Astrocyte (in vitro differentiated cells and primary cell): ENCODE measurements at regions not wholly inside any gene's neighbourhood (a gene's known extent, or its start where the extent isn't known, plus 50 kb on each side); places are given as distances from the start of the nearest gene placed in this dataset.

Source experiments
- DNase-seq: peaks from one replicate; pipeline ENCODE4 v3.0.0-alpha.2; 2010; ENCODE audit warnings: low read depth
- FAIRE-seq: peaks from 2 replicates; lab custom pipeline; 2011; peaks lifted over from hg19 to GRCh38; lab: Jason Lieb, UNC
- H2AFZ ChIP-seq: 2 replicates; pipeline ENCODE4 v1.6.0; 2012; ENCODE audit warnings: low read depth, low read length, inconsistent platforms
- H3K27ac ChIP-seq: 2 replicates; pipeline ENCODE4 v1.5.1; 2011; ENCODE audit warnings: low read depth, low read length, inconsistent platforms
- H3K27me3 ChIP-seq: 2 replicates; pipeline ENCODE4 v1.6.0; 2011; ENCODE audit warnings: low read length, inconsistent platforms; ENCODE audit not compliant: insufficient read depth
- H3K36me3 ChIP-seq: 2 replicates; pipeline ENCODE4 v1.5.1; 2011; ENCODE audit warnings: low read length, inconsistent platforms; ENCODE audit not compliant: insufficient read depth
- H3K4me1 ChIP-seq: 2 replicates; pipeline ENCODE4 v1.5.1; 2011; ENCODE audit warnings: low read length, inconsistent platforms; ENCODE audit not compliant: insufficient read depth
- H3K4me2 ChIP-seq: 2 replicates; pipeline ENCODE4 v1.6.0; 2012; ENCODE audit warnings: low read length, inconsistent platforms
- H3K4me3 ChIP-seq: 2 replicates; pipeline ENCODE4 v1.5.1; 2011; ENCODE audit warnings: low read depth, mild to moderate bottlenecking, low read length, inconsistent platforms; ENCODE audit not compliant: insufficient read depth
- H3K79me2 ChIP-seq: 2 replicates; pipeline ENCODE4 v1.6.0; 2012; ENCODE audit warnings: mild to moderate bottlenecking, low read length, inconsistent platforms; ENCODE audit not compliant: insufficient read depth
- H3K9ac ChIP-seq: 2 replicates; pipeline ENCODE4 v1.6.0; 2012; ENCODE audit warnings: mild to moderate bottlenecking, low read length, inconsistent platforms
- H3K9me3 ChIP-seq: 2 replicates; pipeline ENCODE4 v1.5.1; 2012; ENCODE audit warnings: low read depth, mild to moderate bottlenecking, low read length, inconsistent platforms; ENCODE audit not compliant: insufficient read depth
- H4K20me1 ChIP-seq: 2 replicates; pipeline ENCODE4 v1.6.0; 2012; ENCODE audit warnings: low read length, inconsistent platforms; ENCODE audit not compliant: insufficient read depth
- H3K27ac Mint-ChIP-seq: one replicate; pipeline ENCODE4 v1.8.0; 2021; ENCODE audit warnings: mild to moderate bottlenecking, mixed read lengths; ENCODE audit not compliant: unreplicated experiment
- H3K27me3 Mint-ChIP-seq: one replicate; pipeline ENCODE4 v1.8.0; 2021; ENCODE audit warnings: low read depth, mixed read lengths; ENCODE audit not compliant: unreplicated experiment
- H3K36me3 Mint-ChIP-seq: one replicate; pipeline ENCODE4 v1.8.0; 2021; ENCODE audit warnings: low read depth, mixed read lengths; ENCODE audit not compliant: unreplicated experiment
- H3K4me1 Mint-ChIP-seq: one replicate; pipeline ENCODE4 v1.8.0; 2021; ENCODE audit warnings: low read depth, mixed read lengths; ENCODE audit not compliant: unreplicated experiment
- H3K4me3 Mint-ChIP-seq: one replicate; pipeline ENCODE4 v1.8.0; 2021; ENCODE audit warnings: mild to moderate bottlenecking, moderate library complexity, mixed read lengths; ENCODE audit not compliant: unreplicated experiment
- H3K9me3 Mint-ChIP-seq: one replicate; pipeline ENCODE4 v1.8.0; 2021; ENCODE audit warnings: mild to moderate bottlenecking, mixed read lengths; ENCODE audit not compliant: unreplicated experiment
- CTCF ChIP-seq: IDR thresholded peaks from 2 replicates; pipeline ENCODE4 v1.5.1; 2011; ENCODE audit warnings: low read depth, mild to moderate bottlenecking, inconsistent platforms, low read length, moderate library complexity; ENCODE audit not compliant: insufficient read depth
- EZH2 ChIP-seq: IDR thresholded peaks from 2 replicates; pipeline ENCODE4 v1.6.1; 2012; ENCODE audit warnings: mild to moderate bottlenecking, low read length, inconsistent platforms; ENCODE audit not compliant: insufficient read depth

GRCh38 chr2:236415684-236416444, 151.7 kb upstream of the ASB18 start:
- Mint-ChIP-seq H3K36me3 (no peaks in the 10 kb centered on the region), H3K27me3 (peaks cover 3% of the 10 kb centered on the region), H3K27ac (no peak overlapping the region), H3K9me3 (peaks cover 2% of the 10 kb centered on the region), H3K4me3 (no peak overlapping the region), H3K4me1 (no peaks in the 10 kb centered on the region)
- DNase-seq = no peak
- Histone ChIP-seq H3K27me3 (no peaks in the 10 kb centered on the region), H3K79me2 (no peaks in the 10 kb centered on the region), H3K36me3 (no peaks in the 10 kb centered on the region), H3K4me2 (no peak overlapping the region), H4K20me1 (no peaks in the 10 kb centered on the region), H3K4me1 (no peaks in the 10 kb centered on the region), H2AFZ (no peak overlapping the region), H3K9ac (no peak overlapping the region), H3K27ac (no peak overlapping the region), H3K9me3 (no peaks in the 10 kb centered on the region), H3K4me3 (no peak overlapping the region)
- TF ChIP-seq CTCF (no peak), EZH2 (no peak)
- no peak for FAIRE-seq

GRCh38 chr2:236417150-236417549, 152.5 kb upstream of the ACKR3 start:
- Histone ChIP-seq H3K79me2 (no peaks in the 10 kb centered on the region), H3K36me3 (no peaks in the 10 kb centered on the region), H3K9ac (no peak overlapping the region), H3K27ac (no peak overlapping the region), H3K4me1 (no peaks in the 10 kb centered on the region), H2AFZ (no peak overlapping the region), H3K4me2 (no peak overlapping the region), H3K9me3 (no peaks in the 10 kb centered on the region), H3K4me3 (no peak overlapping the region), H3K27me3 (no peaks in the 10 kb centered on the region), H4K20me1 (no peaks in the 10 kb centered on the region)
- FAIRE-seq (no peak), DNase-seq (no peak)
- H3K27ac Mint-ChIP-seq = no peak overlapping the region
- no peak overlapping the region for H3K4me3 Mint-ChIP-seq
- H3K4me1 Mint-ChIP-seq = no peaks in the 10 kb centered on the region
- no peak for TF ChIP-seq EZH2
- no peak for TF ChIP-seq CTCF
- H3K27me3 Mint-ChIP-seq = peaks cover 3% of the 10 kb centered on the region
- H3K36me3 Mint-ChIP-seq = no peaks in the 10 kb centered on the region
- peaks cover 2% of the 10 kb centered on the region for H3K9me3 Mint-ChIP-seq

GRCh38 chr2:236430584-236430983, 139.0 kb upstream of the ACKR3 start:
- Mint-ChIP-seq H3K27me3 (peaks cover 2% of the 10 kb centered on the region), H3K4me1 (no peaks in the 10 kb centered on the region), H3K4me3 (no peak overlapping the region), H3K27ac (no peak overlapping the region), H3K9me3 (peaks cover 6% of the 10 kb centered on the region), H3K36me3 (no peaks in the 10 kb centered on the region)
- Histone ChIP-seq H3K4me3 (no peak overlapping the region), H3K4me1 (no peaks in the 10 kb centered on the region), H3K9ac (no peak overlapping the region), H3K27ac (no peak overlapping the region), H2AFZ (no peak overlapping the region), H3K36me3 (no peaks in the 10 kb centered on the region), H3K79me2 (no peaks in the 10 kb centered on the region), H3K27me3 (no peaks in the 10 kb centered on the region), H3K9me3 (no peaks in the 10 kb centered on the region), H4K20me1 (no peaks in the 10 kb centered on the region), H3K4me2 (no peak overlapping the region)
- DNase-seq (no peak), FAIRE-seq (no peak)
- TF ChIP-seq EZH2 (no peak), CTCF (no peak)
